Neural crest cell (in vitro differentiated cells): ENCODE measurements at regions not wholly inside any gene's neighbourhood (a gene's known extent, or its start where the extent isn't known, plus 50 kb on each side); places are given as distances from the start of the nearest gene placed in this dataset.

Experiments used
- DNase-seq: peaks from one replicate; pipeline ENCODE4 v3.0.0; 2021; ENCODE audit warnings: low read depth, mixed read lengths, low spot score
- H3K27ac Mint-ChIP-seq: one replicate; pipeline ENCODE4 v1.8.0; 2021; ENCODE audit warnings: mild to moderate bottlenecking, mixed read lengths; ENCODE audit not compliant: unreplicated experiment
- H3K27me3 Mint-ChIP-seq: 2 replicates; pipeline ENCODE4 v1.8.0; 2021; ENCODE audit warnings: low read depth, mild to moderate bottlenecking, mixed read lengths
- H3K36me3 Mint-ChIP-seq: 2 replicates; pipeline ENCODE4 v1.8.0; 2021; ENCODE audit warnings: low read depth, mild to moderate bottlenecking, mixed read lengths
- H3K4me1 Mint-ChIP-seq: 2 replicates; pipeline ENCODE4 v1.8.0; 2021; ENCODE audit warnings: mixed read lengths
- H3K4me3 Mint-ChIP-seq: one replicate; pipeline ENCODE4 v1.8.0; 2021; ENCODE audit warnings: mild to moderate bottlenecking, mixed read lengths
- H3K9me3 Mint-ChIP-seq: 2 replicates; pipeline ENCODE4 v1.8.0; 2021; ENCODE audit warnings: mixed read lengths
- TF ChIP-seq, protein P1 (sequence below): fragments of 200-600 bp; sonication (generic); conservative IDR thresholded peaks from 2 replicates; pipeline ENCODE4 v1.5.0; 2021; ENCODE audit warnings: antibody characterized with exemption, mild to moderate bottlenecking

DNA sequence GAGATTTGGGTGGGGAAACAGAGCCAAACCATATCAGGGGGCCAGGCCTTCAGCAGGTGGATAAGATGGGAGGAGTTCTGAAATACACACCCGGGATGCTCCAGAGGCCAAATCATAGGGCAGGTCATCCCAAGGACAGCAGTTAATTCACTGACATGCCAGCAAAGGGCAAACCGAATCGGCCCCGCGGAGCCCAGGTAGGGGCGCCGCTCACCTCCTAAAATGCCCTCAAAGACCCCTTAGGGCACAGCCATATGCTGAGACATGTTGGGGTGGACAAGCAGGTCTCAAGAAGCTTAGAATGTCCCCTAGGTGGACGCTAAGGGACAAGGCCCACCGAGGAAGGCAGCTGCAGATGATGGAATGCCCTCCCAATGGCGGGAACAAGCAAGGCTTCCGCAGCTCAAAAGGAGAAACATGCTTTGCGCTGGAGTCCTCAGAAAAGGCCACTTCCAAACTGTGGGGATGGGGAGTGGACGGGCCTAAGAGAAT lies 144.9 kb downstream of the ERCC6L2 start:
- H3K4me3 Mint-ChIP-seq = peak overlapping the region; percentile 84
- no peaks in the 10 kb centered on the region for H3K9me3 Mint-ChIP-seq
- TF ChIP-seq, protein P1, sequence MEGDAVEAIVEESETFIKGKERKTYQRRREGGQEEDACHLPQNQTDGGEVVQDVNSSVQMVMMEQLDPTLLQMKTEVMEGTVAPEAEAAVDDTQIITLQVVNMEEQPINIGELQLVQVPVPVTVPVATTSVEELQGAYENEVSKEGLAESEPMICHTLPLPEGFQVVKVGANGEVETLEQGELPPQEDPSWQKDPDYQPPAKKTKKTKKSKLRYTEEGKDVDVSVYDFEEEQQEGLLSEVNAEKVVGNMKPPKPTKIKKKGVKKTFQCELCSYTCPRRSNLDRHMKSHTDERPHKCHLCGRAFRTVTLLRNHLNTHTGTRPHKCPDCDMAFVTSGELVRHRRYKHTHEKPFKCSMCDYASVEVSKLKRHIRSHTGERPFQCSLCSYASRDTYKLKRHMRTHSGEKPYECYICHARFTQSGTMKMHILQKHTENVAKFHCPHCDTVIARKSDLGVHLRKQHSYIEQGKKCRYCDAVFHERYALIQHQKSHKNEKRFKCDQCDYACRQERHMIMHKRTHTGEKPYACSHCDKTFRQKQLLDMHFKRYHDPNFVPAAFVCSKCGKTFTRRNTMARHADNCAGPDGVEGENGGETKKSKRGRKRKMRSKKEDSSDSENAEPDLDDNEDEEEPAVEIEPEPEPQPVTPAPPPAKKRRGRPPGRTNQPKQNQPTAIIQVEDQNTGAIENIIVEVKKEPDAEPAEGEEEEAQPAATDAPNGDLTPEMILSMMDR = no peak
- peaks cover 4% of the 10 kb centered on the region for H3K36me3 Mint-ChIP-seq
- peaks cover 59% of the 10 kb centered on the region for H3K27me3 Mint-ChIP-seq
- peaks cover 20% of the 10 kb centered on the region for H3K4me1 Mint-ChIP-seq
- H3K27ac Mint-ChIP-seq = no peak overlapping the region
- no peak for DNase-seq
